Liver (tissue), 3 donors: ENCODE measurements at regions not wholly inside any gene's neighbourhood (a gene's known extent, or its start where the extent isn't known, plus 50 kb on each side); places are given as distances from the start of the nearest gene placed in this dataset.
"Not testable (repeated sequence)": the region's sequence is repeated elsewhere in the genome, so short reads cannot be mapped to it uniquely, and the experiment has no call there.

Experiments used
- CTCF ChIP-seq: fragments of 150-350 bp; IDR thresholded peaks from 2 replicates; pipeline ENCODE4 v1.5.1; 2017; ENCODE audit warnings: improper control_type of control experiment, low read depth, low read length; ENCODE audit not compliant: missing input control
- FOXA2 ChIP-seq: IDR thresholded peaks from 2 replicates; pipeline ENCODE4 v1.6.1; 2016; ENCODE audit warnings: antibody characterized with exemption
- GABPA ChIP-seq, 2 donors: IDR thresholded peaks in 1 of 2; conservative IDR thresholded peaks in 1 of 2; 2 replicates each; pipeline ENCODE4 v1.6.1; 2016; ENCODE audit warnings: antibody characterized with exemption in 2 of 2, mild to moderate bottlenecking in 1 of 2, moderate library complexity in 1 of 2
- RAD21 ChIP-seq, 2 donors: IDR thresholded peaks; 2 replicates each; pipeline ENCODE4 v1.6.1; 2016; ENCODE audit warnings: antibody characterized with exemption in 2 of 2, mild to moderate bottlenecking in 2 of 2
- RXRA ChIP-seq, 2 donors: IDR thresholded peaks; 2 replicates each; pipeline ENCODE4 v1.6.1; 2017 to 2018; ENCODE audit warnings: antibody characterized with exemption in 2 of 2, mild to moderate bottlenecking in 1 of 2
- SP1 ChIP-seq: IDR thresholded peaks from 2 replicates; pipeline ENCODE4 v1.6.1; 2018; ENCODE audit warnings: antibody characterized with exemption, mild to moderate bottlenecking
- TAF1 ChIP-seq: conservative IDR thresholded peaks from 2 replicates; pipeline ENCODE4 v1.6.1; 2016; ENCODE audit warnings: antibody characterized with exemption, mild to moderate bottlenecking
- YY1 ChIP-seq: IDR thresholded peaks from 2 replicates; pipeline ENCODE4 v1.6.1; 2016; ENCODE audit warnings: antibody characterized with exemption, mild to moderate bottlenecking
- ZBTB33 ChIP-seq: IDR thresholded peaks from 2 replicates; pipeline ENCODE4 v1.6.1; 2016; ENCODE audit warnings: antibody characterized with exemption
- TF ChIP-seq, protein P1 (sequence below): IDR thresholded peaks from 2 replicates; pipeline ENCODE4 v1.6.1; 2016; ENCODE audit warnings: antibody characterized with exemption
- TF ChIP-seq, protein P2 (sequence below): IDR thresholded peaks from 2 replicates; pipeline ENCODE4 v1.6.1; 2016; ENCODE audit warnings: antibody characterized with exemption
- TF ChIP-seq, protein P3 (sequence below): IDR thresholded peaks from 2 replicates; pipeline ENCODE4 v1.6.1; 2016; ENCODE audit warnings: antibody characterized with exemption, mild to moderate bottlenecking
- donor health status: healthy.
- donor health status: healthy.

DNA sequence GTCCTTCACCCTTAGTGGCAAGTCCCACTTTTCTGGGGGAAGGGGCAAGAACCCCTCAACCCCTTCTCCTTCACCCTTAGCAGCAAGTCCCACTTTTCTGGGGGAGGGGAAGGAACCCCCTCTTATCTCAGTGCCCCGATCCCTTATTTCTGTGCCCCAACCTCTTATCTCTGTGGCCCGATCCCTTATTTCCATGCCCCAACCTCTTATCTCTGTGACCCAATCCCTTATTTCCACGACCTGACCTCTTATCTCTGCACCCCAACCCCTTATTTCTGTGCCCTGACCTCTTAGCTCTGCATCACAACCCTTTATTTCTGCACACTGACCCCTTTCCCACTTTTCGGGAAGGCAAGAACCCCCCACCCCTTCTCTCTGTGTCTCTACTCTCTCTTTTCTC lies 104.4 kb upstream of the ROPN1B start:
- not testable (repeated sequence) for TF ChIP-seq RAD21 (IDR thresholded peaks at IDR 0.05); CTCF; GABPA (IDR thresholded peaks at IDR 0.05 in 1 of 2, conservative IDR thresholded peaks at IDR 0.05 in 1 of 2); SP1; ZBTB33; RXRA (IDR thresholded peaks at IDR 0.05); FOXA2; TAF1; YY1
- TF ChIP-seq, protein P1, sequence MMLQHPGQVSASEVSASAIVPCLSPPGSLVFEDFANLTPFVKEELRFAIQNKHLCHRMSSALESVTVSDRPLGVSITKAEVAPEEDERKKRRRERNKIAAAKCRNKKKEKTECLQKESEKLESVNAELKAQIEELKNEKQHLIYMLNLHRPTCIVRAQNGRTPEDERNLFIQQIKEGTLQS = not testable (repeated sequence)
- TF ChIP-seq, protein P2, sequence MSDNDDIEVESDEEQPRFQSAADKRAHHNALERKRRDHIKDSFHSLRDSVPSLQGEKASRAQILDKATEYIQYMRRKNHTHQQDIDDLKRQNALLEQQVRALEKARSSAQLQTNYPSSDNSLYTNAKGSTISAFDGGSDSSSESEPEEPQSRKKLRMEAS = not testable (repeated sequence)
- TF ChIP-seq, protein P3, sequence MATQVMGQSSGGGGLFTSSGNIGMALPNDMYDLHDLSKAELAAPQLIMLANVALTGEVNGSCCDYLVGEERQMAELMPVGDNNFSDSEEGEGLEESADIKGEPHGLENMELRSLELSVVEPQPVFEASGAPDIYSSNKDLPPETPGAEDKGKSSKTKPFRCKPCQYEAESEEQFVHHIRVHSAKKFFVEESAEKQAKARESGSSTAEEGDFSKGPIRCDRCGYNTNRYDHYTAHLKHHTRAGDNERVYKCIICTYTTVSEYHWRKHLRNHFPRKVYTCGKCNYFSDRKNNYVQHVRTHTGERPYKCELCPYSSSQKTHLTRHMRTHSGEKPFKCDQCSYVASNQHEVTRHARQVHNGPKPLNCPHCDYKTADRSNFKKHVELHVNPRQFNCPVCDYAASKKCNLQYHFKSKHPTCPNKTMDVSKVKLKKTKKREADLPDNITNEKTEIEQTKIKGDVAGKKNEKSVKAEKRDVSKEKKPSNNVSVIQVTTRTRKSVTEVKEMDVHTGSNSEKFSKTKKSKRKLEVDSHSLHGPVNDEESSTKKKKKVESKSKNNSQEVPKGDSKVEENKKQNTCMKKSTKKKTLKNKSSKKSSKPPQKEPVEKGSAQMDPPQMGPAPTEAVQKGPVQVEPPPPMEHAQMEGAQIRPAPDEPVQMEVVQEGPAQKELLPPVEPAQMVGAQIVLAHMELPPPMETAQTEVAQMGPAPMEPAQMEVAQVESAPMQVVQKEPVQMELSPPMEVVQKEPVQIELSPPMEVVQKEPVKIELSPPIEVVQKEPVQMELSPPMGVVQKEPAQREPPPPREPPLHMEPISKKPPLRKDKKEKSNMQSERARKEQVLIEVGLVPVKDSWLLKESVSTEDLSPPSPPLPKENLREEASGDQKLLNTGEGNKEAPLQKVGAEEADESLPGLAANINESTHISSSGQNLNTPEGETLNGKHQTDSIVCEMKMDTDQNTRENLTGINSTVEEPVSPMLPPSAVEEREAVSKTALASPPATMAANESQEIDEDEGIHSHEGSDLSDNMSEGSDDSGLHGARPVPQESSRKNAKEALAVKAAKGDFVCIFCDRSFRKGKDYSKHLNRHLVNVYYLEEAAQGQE = not testable (repeated sequence)
